ENCODE measurements at regions not wholly inside any gene's neighbourhood (a gene's known extent, or its start where the extent isn't known, plus 50 kb on each side); places are given as distances from the start of the nearest gene placed in this dataset.

GRCh38 chr4:13710246-13710885, 82.8 kb upstream of the BOD1L1 start:
- Mint-ChIP-seq H3K27me3 (ENCODE audit: insufficient read depth, low read depth) (no peaks in the 10 kb centered on the region), H3K4me3 (no peak overlapping the region), H3K27ac (no peak overlapping the region), H3K4me1 (peaks cover 10% of the 10 kb centered on the region), H3K36me3 (no peaks in the 10 kb centered on the region), H3K9me3 (no peaks in the 10 kb centered on the region)
- Histone ChIP-seq H3K4me3 (no peak overlapping the region), H2AFZ (replicated peaks) (no peak overlapping the region), H3K27ac (no peak overlapping the region), H3K36me3 (no peaks in the 10 kb centered on the region), H3K4me2 (no peak overlapping the region), H3K9ac (no peak overlapping the region), H3F3A (ENCODE audit: low read depth) (no peaks in the 10 kb centered on the region), H4K20me1 (ENCODE audit: low read depth) (no peaks in the 10 kb centered on the region), H3K79me2 (ENCODE audit: low read depth) (no peaks in the 10 kb centered on the region), H3K4me1 (no peaks in the 10 kb centered on the region), H3K9me3 (ENCODE audit: low read depth) (no peaks in the 10 kb centered on the region), H3K27me3 (no peaks in the 10 kb centered on the region)
- TF ChIP-seq EZH2phosphoT487 (IDR thresholded peaks at IDR 0.05): no peak
- no peak for TF ChIP-seq CTCF (IDR thresholded peaks at IDR 0.05)
- TF ChIP-seq EZH2 (IDR thresholded peaks at IDR 0.05): no peak
- no peak for DNase-seq (ENCODE audit: low spot score)

GRCh38 chr4:13711233-13711785, 83.8 kb upstream of the BOD1L1 start:
- no peak overlapping the region for H3K4me3 ChIP-seq
- H3F3A ChIP-seq (ENCODE audit: low read depth): no peaks in the 10 kb centered on the region
- H4K20me1 ChIP-seq (ENCODE audit: low read depth): no peaks in the 10 kb centered on the region
- no peak overlapping the region for H2AFZ ChIP-seq (replicated peaks)
- H3K9ac ChIP-seq: no peak overlapping the region
- TF ChIP-seq EZH2phosphoT487 (IDR thresholded peaks at IDR 0.05): no peak
- no peak for TF ChIP-seq CTCF (IDR thresholded peaks at IDR 0.05)
- no peak for TF ChIP-seq EZH2 (IDR thresholded peaks at IDR 0.05)
- no peaks in the 10 kb centered on the region for H3K36me3 Mint-ChIP-seq
- H3K4me2 ChIP-seq: no peak overlapping the region
- no peaks in the 10 kb centered on the region for H3K4me1 ChIP-seq
- H3K9me3 Mint-ChIP-seq: no peaks in the 10 kb centered on the region
- H3K4me3 Mint-ChIP-seq: no peak overlapping the region
- no peaks in the 10 kb centered on the region for H3K27me3 Mint-ChIP-seq (ENCODE audit: insufficient read depth, low read depth)
- no peak overlapping the region for H3K27ac Mint-ChIP-seq
- H3K27me3 ChIP-seq: no peaks in the 10 kb centered on the region
- no peaks in the 10 kb centered on the region for H3K36me3 ChIP-seq
- H3K79me2 ChIP-seq (ENCODE audit: low read depth): no peaks in the 10 kb centered on the region
- DNase-seq (ENCODE audit: low spot score): no peak
- no peak overlapping the region for H3K27ac ChIP-seq
- no peaks in the 10 kb centered on the region for H3K9me3 ChIP-seq (ENCODE audit: low read depth)
- peaks cover 3% of the 10 kb centered on the region for H3K4me1 Mint-ChIP-seq

GRCh38 chr4:13721894-13722293, 94.4 kb upstream of the BOD1L1 start:
- no peak for DNase-seq (ENCODE audit: low spot score)
- no peak overlapping the region for H3K9ac ChIP-seq
- H3K4me2 ChIP-seq: no peak overlapping the region
- H2AFZ ChIP-seq (replicated peaks): no peak overlapping the region
- no peak overlapping the region for H3K4me3 ChIP-seq
- Mint-ChIP-seq H3K4me3 (no peak overlapping the region), H3K4me1 (no peaks in the 10 kb centered on the region), H3K27me3 (ENCODE audit: insufficient read depth, low read depth) (no peaks in the 10 kb centered on the region), H3K36me3 (no peaks in the 10 kb centered on the region), H3K9me3 (no peaks in the 10 kb centered on the region), H3K27ac (no peak overlapping the region)
- H3K9me3 ChIP-seq (ENCODE audit: low read depth): no peaks in the 10 kb centered on the region
- TF ChIP-seq CTCF (IDR thresholded peaks at IDR 0.05): no peak
- TF ChIP-seq EZH2 (IDR thresholded peaks at IDR 0.05): no peak
- TF ChIP-seq EZH2phosphoT487 (IDR thresholded peaks at IDR 0.05): no peak
- no peaks in the 10 kb centered on the region for H3F3A ChIP-seq (ENCODE audit: low read depth)
- H3K27ac ChIP-seq: no peak overlapping the region
- H4K20me1 ChIP-seq (ENCODE audit: low read depth): no peaks in the 10 kb centered on the region
- no peaks in the 10 kb centered on the region for H3K27me3 ChIP-seq
- H3K79me2 ChIP-seq (ENCODE audit: low read depth): no peaks in the 10 kb centered on the region
- no peaks in the 10 kb centered on the region for H3K4me1 ChIP-seq
- H3K36me3 ChIP-seq: no peaks in the 10 kb centered on the region
